ENCODE measurements at regions not wholly inside any gene's neighbourhood (a gene's known extent, or its start where the extent isn't known, plus 50 kb on each side); places are given as distances from the start of the nearest gene placed in this dataset.
"Not testable (repeated sequence)": the region's sequence is repeated elsewhere in the genome, so short reads cannot be mapped to it uniquely, and the experiment has no call there.

DNA sequence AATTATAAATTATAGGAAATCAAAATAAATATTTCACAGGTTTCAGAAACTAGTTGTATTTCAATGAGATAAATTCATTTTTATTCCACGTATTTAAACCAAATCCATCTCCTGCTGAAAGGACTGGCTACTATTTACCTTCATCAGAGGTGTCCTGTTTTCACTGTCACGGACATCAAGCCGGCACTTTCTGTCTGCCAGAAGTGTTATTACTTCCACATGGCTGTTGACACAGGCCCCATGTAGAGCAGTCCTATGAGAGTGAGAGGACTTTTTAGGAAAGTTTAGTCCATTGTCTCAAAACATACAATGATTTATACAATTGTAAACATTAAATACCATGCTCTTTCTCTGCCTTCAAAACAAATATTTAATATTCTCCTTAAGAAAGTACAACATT lies 100.4 kb upstream of the ACBD5 start:
- DNase-seq: no peak

DNA sequence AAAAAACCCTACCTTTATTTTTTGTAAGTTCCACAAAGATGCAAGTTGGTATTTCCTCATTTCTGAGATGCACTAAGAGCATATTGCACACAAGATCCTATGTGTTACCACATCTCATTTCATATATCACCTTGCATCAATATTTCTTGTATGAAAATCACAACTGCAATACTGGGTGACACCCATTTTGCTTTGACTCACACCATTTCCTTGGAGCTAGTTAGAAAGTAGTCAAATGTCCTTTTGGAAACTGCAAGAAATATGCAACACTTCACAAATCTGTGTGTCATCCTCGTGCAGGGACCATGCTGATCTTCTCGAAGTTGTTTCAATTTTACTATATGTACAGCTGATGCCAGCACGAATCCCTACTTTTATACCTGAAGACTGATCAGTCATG lies 94.6 kb upstream of the ACBD5 start:
- not testable (repeated sequence) for DNase-seq

GRCh38 chr10:27330074-27330473 lies 89.5 kb upstream of the ACBD5 start:
- no peak for DNase-seq

- DNase-seq: no peak
Observed at GRCh38 chr10:27328946-27329345, 88.3 kb upstream of the ACBD5 start.

DNA sequence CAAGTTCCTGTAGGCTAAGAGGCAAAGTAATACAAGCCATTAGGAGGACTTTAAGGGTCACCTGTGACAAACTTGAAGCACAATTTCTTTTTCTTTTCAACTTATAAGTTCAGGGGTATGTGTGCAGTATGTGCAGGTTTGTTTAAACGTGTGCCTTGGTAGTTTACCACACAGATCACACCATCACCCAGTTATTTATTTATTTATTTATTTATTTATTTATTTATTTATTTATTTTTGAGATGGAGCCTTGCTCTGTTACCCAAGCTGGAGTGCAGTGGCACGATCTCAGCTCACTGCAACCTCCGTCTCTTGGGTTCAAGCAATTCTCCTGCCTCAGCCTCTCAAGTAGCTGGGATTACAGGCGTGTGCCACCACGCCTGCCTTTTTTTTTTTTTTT lies 86.2 kb upstream of the ACBD5 start:
- DNase-seq: not testable (repeated sequence)

- peak; percentile 46 to 56 for DNase-seq
Observed at GRCh38 chr10:27319752-27320431, 79.3 kb upstream of the ACBD5 start.

DNA sequence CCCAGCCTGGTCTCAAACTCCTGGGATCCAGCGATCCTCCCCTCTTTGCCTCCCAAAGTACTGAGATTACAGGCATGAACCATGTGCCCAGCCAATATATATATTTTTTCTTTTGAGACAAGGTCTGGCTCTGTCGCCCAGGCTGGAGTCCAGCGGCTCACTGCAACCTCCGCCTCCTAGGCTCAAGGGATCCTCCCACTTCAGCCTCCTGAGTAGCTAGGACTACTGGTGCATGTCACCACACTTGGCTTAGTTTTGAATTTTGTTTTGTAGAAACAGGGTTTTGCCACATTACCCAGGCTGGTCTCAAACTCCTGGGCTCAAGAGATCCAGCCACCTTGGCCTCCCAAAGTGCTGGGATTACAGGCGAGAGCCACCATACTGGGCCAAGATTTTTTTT lies 78.5 kb upstream of the ACBD5 start:
- DNase-seq: not testable (repeated sequence)

DNA sequence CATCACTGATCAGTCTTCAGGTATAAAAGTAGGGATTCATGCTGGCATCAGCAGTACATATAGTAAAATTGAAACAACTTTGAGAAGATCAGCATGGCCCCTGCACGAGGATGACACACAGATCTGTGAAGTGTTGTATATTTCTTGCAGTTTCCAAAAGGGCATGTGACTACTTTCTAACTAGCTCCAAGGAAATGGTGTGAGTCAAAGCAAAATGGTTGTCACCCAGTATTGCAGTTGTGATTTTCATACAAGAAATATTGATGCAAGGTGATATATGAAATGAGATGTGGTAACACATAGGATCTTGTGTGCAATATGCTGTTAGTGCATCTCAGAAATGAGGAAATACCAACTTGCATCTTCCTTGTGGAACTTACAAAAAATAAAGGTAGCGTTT lies 74.5 kb upstream of the ACBD5 start:
- not testable (repeated sequence) for DNase-seq

DNA sequence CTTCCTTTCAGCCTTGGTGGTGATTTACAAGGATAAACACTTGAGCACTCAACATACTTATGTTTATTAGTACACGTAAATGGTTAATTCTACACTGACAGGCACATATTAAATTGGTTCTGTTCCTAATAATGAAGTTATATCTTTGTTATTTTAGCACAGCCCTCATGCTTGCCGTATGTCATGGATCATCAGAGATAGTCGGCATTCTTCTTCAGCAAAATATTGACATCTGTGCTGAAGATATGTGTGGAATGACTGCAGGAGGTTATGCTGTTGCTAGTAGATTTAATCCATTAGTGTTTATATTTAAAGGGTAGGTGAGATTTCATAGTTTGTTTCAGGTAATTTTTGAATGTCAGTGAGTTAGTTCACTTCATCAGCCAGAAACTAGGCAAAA lies 73.0 kb upstream of the ACBD5 start:
- not testable (repeated sequence) for DNase-seq

DNA sequence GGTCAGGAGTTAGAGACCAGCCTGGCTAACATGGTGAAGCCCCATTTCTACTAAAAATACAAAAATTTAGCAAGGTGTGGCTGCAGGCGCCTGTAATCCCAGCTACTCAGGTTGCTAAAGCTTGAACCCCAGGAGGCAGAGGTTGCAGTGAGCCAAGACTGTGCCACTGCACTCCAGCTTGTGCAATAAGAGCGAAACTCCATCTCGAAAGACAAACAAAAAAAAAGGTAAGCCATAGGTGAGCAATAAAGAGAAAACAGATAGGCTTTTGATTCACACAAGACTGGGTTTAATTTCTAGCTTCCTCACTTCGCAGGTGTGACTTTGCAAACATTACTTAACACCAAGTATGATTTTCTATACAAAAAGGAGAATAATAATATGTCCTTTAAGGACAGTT lies 72.3 kb upstream of the ACBD5 start:
- DNase-seq: no peak

- DNase-seq: not testable (repeated sequence)
Observed at GRCh38 chr10:27311809-27312208, 71.2 kb upstream of the ACBD5 start.

GRCh38 chr10:27298522-27298850 lies 57.9 kb upstream of the ACBD5 start:
- not testable (repeated sequence) for DNase-seq

- DNase-seq: no peak
Observed at GRCh38 chr10:27297844-27298521, 57.4 kb upstream of the ACBD5 start.

GRCh38 chr10:27296285-27296684 lies 55.7 kb upstream of the ACBD5 start:
- not testable (repeated sequence) for DNase-seq

DNA sequence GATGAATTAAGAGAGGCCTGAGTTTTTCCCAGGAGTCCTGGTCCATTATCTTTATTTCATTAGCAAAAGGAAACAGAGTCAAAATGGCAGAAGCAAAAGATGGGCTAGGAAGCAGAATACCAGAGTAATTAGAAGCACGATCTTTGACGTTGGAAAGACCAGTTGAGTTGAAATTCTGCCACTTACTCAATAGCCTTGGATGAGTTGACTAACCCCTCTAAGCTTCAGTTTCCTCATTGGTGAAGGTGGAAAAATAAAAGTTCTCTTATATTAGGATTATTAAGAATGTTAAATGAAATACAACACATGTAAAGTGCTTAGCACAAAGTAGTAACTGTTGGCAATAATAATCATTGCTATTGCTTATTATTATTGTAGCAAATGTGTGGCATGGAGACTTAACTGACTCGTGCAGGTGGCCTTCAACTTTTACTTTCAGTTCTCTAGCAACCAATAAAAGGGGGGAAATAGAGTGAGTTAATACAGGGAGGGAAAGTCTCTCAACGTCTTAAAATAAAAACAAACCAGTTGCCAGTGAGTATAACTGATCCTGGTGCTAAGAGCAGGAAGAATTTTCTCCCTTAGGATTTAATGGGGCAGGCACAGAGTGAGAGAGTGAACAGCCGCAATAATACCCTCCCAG lies 50.8 kb upstream of the ACBD5 start:
- DNase-seq: not testable (repeated sequence)
